Lower leg skin (tissue), 4 donors: ENCODE measurements at regions not wholly inside any gene's neighbourhood (a gene's known extent, or its start where the extent isn't known, plus 50 kb on each side); places are given as distances from the start of the nearest gene placed in this dataset.
"Not testable (repeated sequence)": the region's sequence is repeated elsewhere in the genome, so short reads cannot be mapped to it uniquely, and the experiment has no call there.

Experiments
- DNase-seq, 2 donors: peaks; one replicate each; pipeline ENCODE4 v3.0.0-alpha.2; 2019; ENCODE audit warnings: low spot score in 2 of 2
- H3K4me3 ChIP-seq: fragments of 200-600 bp; sonication (generic); 2 replicates; pipeline ENCODE4 v1.5.1; 2017; ENCODE audit warnings: mild to moderate bottlenecking, low read depth; ENCODE audit not compliant: poor library complexity, severe bottlenecking
- CTCF ChIP-seq, 3 donors: fragments of 450-650 bp; IDR thresholded peaks; one replicate each; pipeline ENCODE4 v1.5.1; 2016; ENCODE audit warnings: antibody characterized with exemption in 3 of 3, mild to moderate bottlenecking in 3 of 3, moderate library complexity in 2 of 3
- POLR2A ChIP-seq, 2 donors: fragments of 450-650 bp; IDR thresholded peaks; one replicate each; pipeline ENCODE4 v1.6.1; 2016 to 2017; ENCODE audit warnings: antibody characterized with exemption in 2 of 2, mild to moderate bottlenecking in 1 of 2, moderate library complexity in 1 of 2
- WGBS, 2 donors: methylation state at CpG; one replicate each; pipeline ENCODE4 v1.1.5; 2018; 5-methylcytosine and 5-hydroxymethylcytosine counted together
- intact Hi-C: fragments of 100-400 bp; cut with DNase I; formaldehyde crosslinking; loops from one replicate; pipeline ENCODE4 v1.15.0; 2023; ENCODE audit warnings: low total_unique reads

GRCh38 chr4:134934036-134934808 is 732.6 kb upstream of the PABPC4L start:
- WGBS, 2 donors: 64 to 78% methylated on average over 10 of the region's 10 CpGs
- no peak for TF ChIP-seq CTCF (IDR thresholded peaks at IDR 0.05)
- TF ChIP-seq POLR2A (IDR thresholded peaks at IDR 0.05): no peak
- DNase-seq: no peak
- intact Hi-C loops: no loop called here
- no peak overlapping the region for H3K4me3 ChIP-seq

GRCh38 chr4:134915355-134915754 is 713.8 kb upstream of the PABPC4L start:
- WGBS, 2 donors: 92 to 94% methylated on average over 2 of the region's 2 CpGs
- no peak overlapping the region for H3K4me3 ChIP-seq
- TF ChIP-seq POLR2A (IDR thresholded peaks at IDR 0.05): no peak
- intact Hi-C loops: no loop called here
- no peak for DNase-seq

- H3K4me3 ChIP-seq, intact Hi-C loops, DNase-seq: not testable (repeated sequence)
- WGBS, 2 donors: 73 to 91% methylated on average over 7 of the region's 7 CpGs
These were observed 712.7 kb upstream of the PABPC4L start for GRCh38 chr4:134914250-134914649.

- 31 to 44% methylated on average over 2 of the region's 2 CpGs for WGBS, 2 donors
- TF ChIP-seq POLR2A (IDR thresholded peaks at IDR 0.05) (no peak), CTCF (IDR thresholded peaks at IDR 0.05) (no peak)
- intact Hi-C loops: no loop called here
- DNase-seq: no peak
- H3K4me3 ChIP-seq: no peak overlapping the region
These were observed 710.4 kb upstream of the PABPC4L start for GRCh38 chr4:134911941-134912340.

GRCh38 chr4:134906404-134907023 is 704.9 kb upstream of the PABPC4L start:
- WGBS, 2 donors: 54 to 61% methylated on average over 2 of the region's 2 CpGs
- H3K4me3 ChIP-seq: no peak overlapping the region
- DNase-seq: no peak
- no peak for TF ChIP-seq CTCF (IDR thresholded peaks at IDR 0.05)
- intact Hi-C loops: no loop called here

GRCh38 chr4:134905061-134905460 is 703.5 kb upstream of the PABPC4L start:
- WGBS, 2 donors: 71 to 81% methylated on average over 1 of the region's 1 CpG
- TF ChIP-seq POLR2A (IDR thresholded peaks at IDR 0.05) (no peak), CTCF (IDR thresholded peaks at IDR 0.05) (no peak)

GRCh38 chr4:134888156-134888555 is 686.6 kb upstream of the PABPC4L start:
- no peak overlapping the region for H3K4me3 ChIP-seq
- intact Hi-C loops: no loop called here
- 37 to 45% methylated on average over 2 of the region's 2 CpGs for WGBS, 2 donors
- TF ChIP-seq CTCF (IDR thresholded peaks at IDR 0.05) (no peak), POLR2A (IDR thresholded peaks at IDR 0.05) (no peak)
- DNase-seq: no peak

More at GRCh38 chr4:134905061-134905460, 703.5 kb upstream of the PABPC4L start:
- H3K4me3 ChIP-seq: no peak overlapping the region
- no peak for DNase-seq
- intact Hi-C loops: no loop called here
